ENCODE measurements at regions not wholly inside any gene's neighbourhood (a gene's known extent, or its start where the extent isn't known, plus 50 kb on each side); places are given as distances from the start of the nearest gene placed in this dataset.

- Histone ChIP-seq H3K9ac (ENCODE audit: low read length) (no peak overlapping the region), H3K36me3 (ENCODE audit: insufficient read depth, low read length) (no peaks in the 10 kb centered on the region), H3K4me2 (ENCODE audit: low read length) (no peak overlapping the region), H3K27me3 (ENCODE audit: insufficient read depth, low read length) (no peaks in the 10 kb centered on the region), H2AFZ (ENCODE audit: low read length) (no peak overlapping the region), H3K9me3 (ENCODE audit: low read length) (no peaks in the 10 kb centered on the region), H3K9me2 (ENCODE audit: low read depth, low read length) (no peaks in the 10 kb centered on the region), H3F3A (ENCODE audit: insufficient read depth, low read length) (no peaks in the 10 kb centered on the region), H3K4me1 (ENCODE audit: insufficient read depth, low read length, severe bottlenecking) (no peaks in the 10 kb centered on the region), H3K4me3 (ENCODE audit: low read depth, low read length, poor library complexity, severe bottlenecking) (no peak overlapping the region), H3K27ac (ENCODE audit: low read depth, low read length, poor library complexity, severe bottlenecking) (no peak overlapping the region), H4K20me1 (ENCODE audit: insufficient read depth, low read length) (no peaks in the 10 kb centered on the region), H3K79me2 (ENCODE audit: insufficient read depth, low read length) (no peaks in the 10 kb centered on the region)
- no peak for TF ChIP-seq EZH2 (IDR thresholded peaks at IDR 0.05; ENCODE audit: borderline replicate concordance, low read length)
- TF ChIP-seq, protein P1, sequence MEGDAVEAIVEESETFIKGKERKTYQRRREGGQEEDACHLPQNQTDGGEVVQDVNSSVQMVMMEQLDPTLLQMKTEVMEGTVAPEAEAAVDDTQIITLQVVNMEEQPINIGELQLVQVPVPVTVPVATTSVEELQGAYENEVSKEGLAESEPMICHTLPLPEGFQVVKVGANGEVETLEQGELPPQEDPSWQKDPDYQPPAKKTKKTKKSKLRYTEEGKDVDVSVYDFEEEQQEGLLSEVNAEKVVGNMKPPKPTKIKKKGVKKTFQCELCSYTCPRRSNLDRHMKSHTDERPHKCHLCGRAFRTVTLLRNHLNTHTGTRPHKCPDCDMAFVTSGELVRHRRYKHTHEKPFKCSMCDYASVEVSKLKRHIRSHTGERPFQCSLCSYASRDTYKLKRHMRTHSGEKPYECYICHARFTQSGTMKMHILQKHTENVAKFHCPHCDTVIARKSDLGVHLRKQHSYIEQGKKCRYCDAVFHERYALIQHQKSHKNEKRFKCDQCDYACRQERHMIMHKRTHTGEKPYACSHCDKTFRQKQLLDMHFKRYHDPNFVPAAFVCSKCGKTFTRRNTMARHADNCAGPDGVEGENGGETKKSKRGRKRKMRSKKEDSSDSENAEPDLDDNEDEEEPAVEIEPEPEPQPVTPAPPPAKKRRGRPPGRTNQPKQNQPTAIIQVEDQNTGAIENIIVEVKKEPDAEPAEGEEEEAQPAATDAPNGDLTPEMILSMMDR (IDR thresholded peaks at IDR 0.05; ENCODE audit: low read length) = no peak
These were observed 2045.3 kb downstream of the ARAP2 start for GRCh38 chr4:34198966-34199365.

DNA sequence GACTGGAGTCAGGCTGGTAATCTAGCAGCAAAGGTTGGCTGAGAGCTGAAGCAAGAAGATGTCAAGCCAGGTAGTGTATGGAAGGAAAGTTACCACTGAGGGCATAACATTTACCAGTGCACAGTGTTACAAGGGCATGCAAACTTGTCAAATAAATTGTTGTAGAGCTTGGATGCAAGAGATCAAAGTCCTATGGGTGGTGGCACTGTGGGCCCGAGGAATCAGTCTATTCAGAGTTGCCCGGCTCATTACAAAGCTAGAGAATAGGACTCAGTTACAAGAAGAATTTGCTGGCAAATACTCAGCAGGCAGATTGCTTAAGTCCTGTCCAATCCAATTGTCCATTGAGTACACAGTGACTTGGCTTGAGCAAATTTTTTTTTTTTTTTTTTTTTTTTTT is 2043.8 kb downstream of the ARAP2 start:
- Histone ChIP-seq H2AFZ (ENCODE audit: low read length) (no peak overlapping the region), H3K9ac (ENCODE audit: low read length) (no peak overlapping the region), H3K79me2 (ENCODE audit: insufficient read depth, low read length) (no peaks in the 10 kb centered on the region), H3K27me3 (ENCODE audit: insufficient read depth, low read length) (no peaks in the 10 kb centered on the region), H3K9me3 (ENCODE audit: low read length) (no peaks in the 10 kb centered on the region), H3K27ac (ENCODE audit: low read depth, low read length, poor library complexity, severe bottlenecking) (no peak overlapping the region), H3K36me3 (ENCODE audit: insufficient read depth, low read length) (no peaks in the 10 kb centered on the region), H3K9me2 (ENCODE audit: low read depth, low read length) (no peaks in the 10 kb centered on the region), H3K4me2 (ENCODE audit: low read length) (no peak overlapping the region), H3K4me1 (ENCODE audit: insufficient read depth, low read length, severe bottlenecking) (no peaks in the 10 kb centered on the region), H4K20me1 (ENCODE audit: insufficient read depth, low read length) (no peaks in the 10 kb centered on the region), H3F3A (ENCODE audit: insufficient read depth, low read length) (no peaks in the 10 kb centered on the region), H3K4me3 (ENCODE audit: low read depth, low read length, poor library complexity, severe bottlenecking) (no peak overlapping the region)
- TF ChIP-seq, protein P1 (IDR thresholded peaks at IDR 0.05; ENCODE audit: low read length) = no peak
- TF ChIP-seq EZH2 (IDR thresholded peaks at IDR 0.05; ENCODE audit: borderline replicate concordance, low read length) = no peak

- H3K4me2 ChIP-seq (ENCODE audit: low read length) = no peak overlapping the region
- no peaks in the 10 kb centered on the region for H3K9me3 ChIP-seq (ENCODE audit: low read length)
- H3K27me3 ChIP-seq (ENCODE audit: insufficient read depth, low read length) = no peaks in the 10 kb centered on the region
- no peak overlapping the region for H3K4me3 ChIP-seq (ENCODE audit: low read depth, low read length, poor library complexity, severe bottlenecking)
- no peaks in the 10 kb centered on the region for H4K20me1 ChIP-seq (ENCODE audit: insufficient read depth, low read length)
- H3K4me1 ChIP-seq (ENCODE audit: insufficient read depth, low read length, severe bottlenecking) = no peaks in the 10 kb centered on the region
- H3K9me2 ChIP-seq (ENCODE audit: low read depth, low read length) = no peaks in the 10 kb centered on the region
- TF ChIP-seq, protein P1 (IDR thresholded peaks at IDR 0.05; ENCODE audit: low read length) = no peak
- no peak for TF ChIP-seq EZH2 (IDR thresholded peaks at IDR 0.05; ENCODE audit: borderline replicate concordance, low read length)
- H3F3A ChIP-seq (ENCODE audit: insufficient read depth, low read length) = no peaks in the 10 kb centered on the region
- H3K27ac ChIP-seq (ENCODE audit: low read depth, low read length, poor library complexity, severe bottlenecking) = no peak overlapping the region
- no peak overlapping the region for H2AFZ ChIP-seq (ENCODE audit: low read length)
- H3K9ac ChIP-seq (ENCODE audit: low read length) = no peak overlapping the region
- H3K36me3 ChIP-seq (ENCODE audit: insufficient read depth, low read length) = no peaks in the 10 kb centered on the region
- H3K79me2 ChIP-seq (ENCODE audit: insufficient read depth, low read length) = no peaks in the 10 kb centered on the region
These were observed 2042.2 kb downstream of the ARAP2 start for GRCh38 chr4:34202154-34202553.

Data from OCI-LY1 (cell line).